SK-N-SH treated with all-trans-retinoic acid at 6 μM for 48 hours (cell line): ENCODE measurements at regions not wholly inside any gene's neighbourhood (a gene's known extent, or its start where the extent isn't known, plus 50 kb on each side); places are given as distances from the start of the nearest gene placed in this dataset.
A peak's percentile ranks its signal among the peaks of the same experiment; 100 is the strongest.

ENCODE experiments used
- ATAC-seq: fragments of 200-7000 bp; cut with Tn5 transposase; 3 replicates; pipeline ENCODE4 v1.9.1; 2020; ENCODE audit warnings: mild to moderate bottlenecking, moderate library complexity
- ARNTL ChIP-seq: fragments of 450-650 bp; formaldehyde crosslinking; IDR thresholded peaks from 2 replicates; pipeline ENCODE4 v1.5.0; 2020; ENCODE audit warnings: low read depth, mild to moderate bottlenecking, moderate library complexity, borderline replicate concordance
- CREB5 ChIP-seq: fragments of 250-450 bp; sonication (Bioruptor Pico); IDR thresholded peaks from 2 replicates; pipeline ENCODE4 v1.5.1; 2020; ENCODE audit warnings: low read depth, mild to moderate bottlenecking, moderate library complexity
- CSRNP3 ChIP-seq: fragments of 250-450 bp; sonication (Bioruptor Pico); IDR thresholded peaks from 2 replicates; pipeline ENCODE4 v1.5.1; 2021; ENCODE audit warnings: mild to moderate bottlenecking, moderate library complexity
- ESRRG ChIP-seq: fragments of 250-450 bp; sonication (Bioruptor Pico); IDR thresholded peaks from 2 replicates; pipeline ENCODE4 v1.6.1; 2021; ENCODE audit warnings: mild to moderate bottlenecking
- GLIS3 ChIP-seq: fragments of 250-450 bp; sonication (Bioruptor Pico); IDR thresholded peaks from 2 replicates; pipeline ENCODE4 v1.5.0; 2020; ENCODE audit warnings: mild to moderate bottlenecking, moderate library complexity
- ISL1 ChIP-seq: fragments of 250-450 bp; sonication (Bioruptor Pico); IDR thresholded peaks from 2 replicates; pipeline ENCODE4 v2.1.2; 2022; ENCODE audit warnings: mild to moderate bottlenecking, moderate library complexity
- OSR1 ChIP-seq: fragments of 250-450 bp; sonication (Bioruptor Pico); IDR thresholded peaks from 2 replicates; pipeline ENCODE4 v1.8.0; 2022; ENCODE audit warnings: moderate library complexity, mild to moderate bottlenecking, inconsistent platforms
- PATZ1 ChIP-seq: fragments of 250-450 bp; sonication (Bioruptor Pico); IDR thresholded peaks from 2 replicates; pipeline ENCODE4 v1.8.0; 2020; ENCODE audit warnings: mild to moderate bottlenecking, moderate library complexity, borderline replicate concordance
- POU6F1 ChIP-seq: fragments of 250-450 bp; sonication (Bioruptor Pico); IDR thresholded peaks from 2 replicates; pipeline ENCODE4 v1.8.0; 2021; ENCODE audit warnings: low read depth, mild to moderate bottlenecking, moderate library complexity, borderline replicate concordance
- PPARA ChIP-seq: fragments of 250-450 bp; sonication (Bioruptor Pico); IDR thresholded peaks from 2 replicates; pipeline ENCODE4 v1.5.0; 2020; ENCODE audit warnings: mild to moderate bottlenecking, borderline replicate concordance
- RARB ChIP-seq: fragments of 250-450 bp; sonication (Bioruptor Pico); IDR thresholded peaks from 2 replicates; pipeline ENCODE4 v1.8.0; 2021; ENCODE audit warnings: mild to moderate bottlenecking, moderate library complexity
- SNAI2 ChIP-seq: fragments of 250-450 bp; sonication (Bioruptor Pico); IDR thresholded peaks from 2 replicates; pipeline ENCODE4 v1.5.0; 2020; ENCODE audit warnings: mild to moderate bottlenecking, moderate library complexity
- TCF4 ChIP-seq: fragments of 250-450 bp; sonication (Bioruptor Pico); IDR thresholded peaks from 2 replicates; pipeline ENCODE4 v1.8.0; 2021; ENCODE audit warnings: mild to moderate bottlenecking, moderate library complexity, borderline replicate concordance
- TOX ChIP-seq: fragments of 250-450 bp; sonication (Bioruptor Pico); IDR thresholded peaks from 2 replicates; pipeline ENCODE4 v1.8.0; 2021; ENCODE audit warnings: mild to moderate bottlenecking, moderate library complexity, borderline replicate concordance
- TSHZ2 ChIP-seq: fragments of 250-450 bp; sonication (Bioruptor Pico); IDR thresholded peaks from 2 replicates; pipeline ENCODE4 v1.5.0; 2020; ENCODE audit warnings: mild to moderate bottlenecking, moderate library complexity
- ZC3H10 ChIP-seq: fragments of 250-450 bp; sonication (Bioruptor Pico); IDR thresholded peaks from 2 replicates; pipeline ENCODE4 v1.5.1; 2021; ENCODE audit warnings: mild to moderate bottlenecking, moderate library complexity
- ZFP3 ChIP-seq: fragments of 250-450 bp; sonication (Bioruptor Pico); IDR thresholded peaks from 2 replicates; pipeline ENCODE4 v1.5.0; 2020; ENCODE audit warnings: mild to moderate bottlenecking, moderate library complexity
- ZFP30 ChIP-seq: fragments of 450-650 bp; formaldehyde crosslinking; IDR thresholded peaks from 2 replicates; pipeline ENCODE4 v1.5.0; 2022; ENCODE audit warnings: mild to moderate bottlenecking, moderate library complexity
- ZNF565 ChIP-seq: fragments of 450-650 bp; formaldehyde crosslinking; conservative IDR thresholded peaks from 2 replicates; pipeline ENCODE4 v1.5.0; 2020; ENCODE audit warnings: low read depth, mild to moderate bottlenecking, moderate library complexity
- ZNF70 ChIP-seq: fragments of 450-650 bp; formaldehyde crosslinking; IDR thresholded peaks from 2 replicates; pipeline ENCODE4 v1.5.0; 2020; ENCODE audit warnings: mild to moderate bottlenecking, moderate library complexity
- ZNF8 ChIP-seq: fragments of 450-650 bp; formaldehyde crosslinking; IDR thresholded peaks from 2 replicates; pipeline ENCODE4 v1.5.0; 2020; ENCODE audit warnings: mild to moderate bottlenecking, moderate library complexity

- ATAC-seq, result no peak
- TF ChIP-seq SNAI2 (CRISPR knock-in tag) (no peak), ISL1 (CRISPR knock-in tag) (no peak), ZNF70 (CRISPR knock-in tag) (no peak), TCF4 (CRISPR knock-in tag) (no peak), ARNTL (CRISPR knock-in tag) (no peak), RARB (CRISPR knock-in tag) (no peak), ZFP30 (CRISPR knock-in tag) (no peak), POU6F1 (CRISPR knock-in tag) (no peak), ZFP3 (CRISPR knock-in tag) (no peak), GLIS3 (CRISPR knock-in tag) (no peak), TSHZ2 (CRISPR knock-in tag) (no peak), ZNF8 (no peak), ZC3H10 (CRISPR knock-in tag) (no peak), ESRRG (CRISPR knock-in tag) (no peak), TOX (CRISPR knock-in tag) (no peak), PATZ1 (CRISPR knock-in tag) (no peak), CREB5 (no peak)
Measured at GRCh38 chr6:141788096-141788495, 344.6 kb upstream of the GJE1 start.

GRCh38 chr6:141783585-141783984, 349.1 kb upstream of the GJE1 start:
- no peak for ATAC-seq
- TF ChIP-seq TSHZ2 (CRISPR knock-in tag), result no peak
- no peak for TF ChIP-seq PPARA
- no peak for TF ChIP-seq OSR1

- TF ChIP-seq ZC3H10 (CRISPR knock-in tag) (no peak), ISL1 (CRISPR knock-in tag) (no peak), TOX (CRISPR knock-in tag) (no peak)
- no peak for ATAC-seq
Measured at GRCh38 chr6:141780296-141780695, 352.4 kb upstream of the GJE1 start.

GRCh38 chr6:141764388-141764787, 368.3 kb upstream of the GJE1 start:
- peak; percentile 55 for ATAC-seq
- TF ChIP-seq ZC3H10 (CRISPR knock-in tag), result no peak
- no peak for TF ChIP-seq ZNF8
- TF ChIP-seq TOX (CRISPR knock-in tag), result no peak
- TF ChIP-seq SNAI2 (CRISPR knock-in tag), result no peak
- TF ChIP-seq CSRNP3 (CRISPR knock-in tag), result no peak
- TF ChIP-seq PPARA, result no peak
- no peak for TF ChIP-seq ZFP30 (CRISPR knock-in tag)
- no peak for TF ChIP-seq OSR1
- TF ChIP-seq ESRRG (CRISPR knock-in tag), result no peak
- no peak for TF ChIP-seq ISL1 (CRISPR knock-in tag)
- no peak for TF ChIP-seq ZNF565 (CRISPR knock-in tag)
- TF ChIP-seq POU6F1 (CRISPR knock-in tag), result no peak
- no peak for TF ChIP-seq ZFP3 (CRISPR knock-in tag)
- no peak for TF ChIP-seq ARNTL (CRISPR knock-in tag)
